ENCODE measurements at regions not wholly inside any gene's neighbourhood (a gene's known extent, or its start where the extent isn't known, plus 50 kb on each side); places are given as distances from the start of the nearest gene placed in this dataset.
"Not testable (repeated sequence)": the region's sequence is repeated elsewhere in the genome, so short reads cannot be mapped to it uniquely, and the experiment has no call there.

GRCh38 chr2:188787658-188788240 lies 186.4 kb upstream of the COL3A1 start:
- DNase-seq (ENCODE audit: low read depth), result peak; percentile 76

GRCh38 chr2:188788621-188789020 lies 185.6 kb upstream of the COL3A1 start:
- DNase-seq (ENCODE audit: low read depth), result peak; percentile 79

- peak; percentile 35 for DNase-seq (ENCODE audit: low read depth)
Measured at GRCh38 chr2:188789951-188790350, 184.2 kb upstream of the COL3A1 start.

- DNase-seq (ENCODE audit: low read depth), result not testable (repeated sequence)
Measured at GRCh38 chr2:188794453-188794852, 179.7 kb upstream of the COL3A1 start.

GRCh38 chr2:188795762-188796161 lies 178.4 kb upstream of the COL3A1 start:
- DNase-seq (ENCODE audit: low read depth), result no peak

GRCh38 chr2:188797371-188797770 lies 176.8 kb upstream of the COL3A1 start:
- no peak for DNase-seq (ENCODE audit: low read depth)

GRCh38 chr2:188798159-188798558 lies 176.0 kb upstream of the COL3A1 start:
- peak; percentile 90 for DNase-seq (ENCODE audit: low read depth)

GRCh38 chr2:188805219-188805618 lies 169.0 kb upstream of the COL3A1 start:
- DNase-seq (ENCODE audit: low read depth), result no peak

GRCh38 chr2:188808947-188809355 lies 165.2 kb upstream of the COL3A1 start:
- DNase-seq (ENCODE audit: low read depth), result peak; percentile 34

GRCh38 chr2:188810586-188810985 lies 163.6 kb upstream of the COL3A1 start:
- DNase-seq (ENCODE audit: low read depth), result no peak

- DNase-seq (ENCODE audit: low read depth), result peak; percentile 52
Measured at GRCh38 chr2:188811522-188811921, 162.7 kb upstream of the COL3A1 start.

GRCh38 chr2:188813315-188813714 lies 160.9 kb upstream of the COL3A1 start:
- peak; percentile 11 for DNase-seq (ENCODE audit: low read depth)

GRCh38 chr2:188813857-188814256 lies 160.3 kb upstream of the COL3A1 start:
- no peak for DNase-seq (ENCODE audit: low read depth)

GRCh38 chr2:188819011-188819410 lies 155.2 kb upstream of the COL3A1 start:
- DNase-seq (ENCODE audit: low read depth), result no peak

- DNase-seq (ENCODE audit: low read depth), result no peak
Measured at GRCh38 chr2:188819792-188820191, 154.4 kb upstream of the COL3A1 start.

GRCh38 chr2:188820576-188820975 lies 153.6 kb upstream of the COL3A1 start:
- no peak for DNase-seq (ENCODE audit: low read depth)

GRCh38 chr2:188824125-188824524 lies 150.0 kb upstream of the COL3A1 start:
- DNase-seq (ENCODE audit: low read depth), result no peak

GRCh38 chr2:188833331-188833730 lies 140.8 kb upstream of the COL3A1 start:
- no peak for DNase-seq (ENCODE audit: low read depth)

- no peak for DNase-seq (ENCODE audit: low read depth)
Measured at GRCh38 chr2:188833799-188834198, 140.4 kb upstream of the COL3A1 start.

- DNase-seq (ENCODE audit: low read depth), result no peak
Measured at GRCh38 chr2:188835006-188835405, 139.2 kb upstream of the COL3A1 start.

GRCh38 chr2:188835821-188836220 lies 138.4 kb upstream of the COL3A1 start:
- DNase-seq (ENCODE audit: low read depth), result no peak

- no peak for DNase-seq (ENCODE audit: low read depth)
Measured at GRCh38 chr2:188845692-188846091, 128.5 kb upstream of the COL3A1 start.

GRCh38 chr2:188848887-188849435 lies 125.2 kb upstream of the COL3A1 start:
- no peak for DNase-seq (ENCODE audit: low read depth)

- DNase-seq (ENCODE audit: low read depth), result no peak
Measured at GRCh38 chr2:188850786-188851185, 123.4 kb upstream of the COL3A1 start.
